A549 (cell line): ENCODE measurements at regions not wholly inside any gene's neighbourhood (a gene's known extent, or its start where the extent isn't known, plus 50 kb on each side); places are given as distances from the start of the nearest gene placed in this dataset.

Experiments used
- EHMT2 ChIP-seq: fragments of 200-600 bp; sonication (generic); IDR thresholded peaks from 2 replicates; pipeline ENCODE4 v1.6.1; 2016; ENCODE audit warnings: antibody characterized with exemption, low read depth, mild to moderate bottlenecking, moderate library complexity
- EP300 ChIP-seq, 2 experiments: fragments of >200 bp; sonication (Bioruptor Twin); formaldehyde crosslinking; IDR thresholded peaks; 2 replicates in 1 of 2; 3 replicates in 1 of 2; pipeline ENCODE4 v1.6.1; 2016 to 2017
- NPAS2 ChIP-seq: fragments of 250-450 bp; sonication (Bioruptor Pico); IDR thresholded peaks from 2 replicates; pipeline ENCODE4 v1.8.0; 2022; ENCODE audit warnings: mild to moderate bottlenecking, moderate library complexity, borderline replicate concordance
- POLR2A ChIP-seq: IDR thresholded peaks from 2 replicates; pipeline ENCODE4 v1.6.1; 2012; ENCODE audit warnings: mild to moderate bottlenecking, low read length
- RAD21 ChIP-seq, 2 experiments: fragments of >200 bp in 1 of 2; sonication (Bioruptor Twin) in 1 of 2; formaldehyde crosslinking in 1 of 2; IDR thresholded peaks in 1 of 2; conservative IDR thresholded peaks in 1 of 2; 2 replicates in 1 of 2; 3 replicates in 1 of 2; pipeline ENCODE4 v1.6.1; 2012 to 2018; ENCODE audit warnings: inconsistent platforms in 1 of 2
- RCOR1 ChIP-seq: fragments of 150-350 bp; IDR thresholded peaks from 2 replicates; pipeline ENCODE4 v1.6.1; 2014; ENCODE audit warnings: antibody characterized with exemption, low read length, low read depth
- RNF2 ChIP-seq: fragments of 200-600 bp; sonication (generic); IDR thresholded peaks from 2 replicates; pipeline ENCODE4 v1.6.1; 2016; ENCODE audit warnings: low read depth, mild to moderate bottlenecking, antibody characterized with exemption, moderate library complexity, borderline replicate concordance
- TF ChIP-seq, protein P1 (sequence below): IDR thresholded peaks from 2 replicates; pipeline ENCODE4 v1.6.1; 2012
- TF ChIP-seq, protein P2 (sequence below): fragments of >200 bp; sonication (Bioruptor Twin); formaldehyde crosslinking; IDR thresholded peaks from 3 replicates; pipeline ENCODE4 v1.5.1; 2016

DNA sequence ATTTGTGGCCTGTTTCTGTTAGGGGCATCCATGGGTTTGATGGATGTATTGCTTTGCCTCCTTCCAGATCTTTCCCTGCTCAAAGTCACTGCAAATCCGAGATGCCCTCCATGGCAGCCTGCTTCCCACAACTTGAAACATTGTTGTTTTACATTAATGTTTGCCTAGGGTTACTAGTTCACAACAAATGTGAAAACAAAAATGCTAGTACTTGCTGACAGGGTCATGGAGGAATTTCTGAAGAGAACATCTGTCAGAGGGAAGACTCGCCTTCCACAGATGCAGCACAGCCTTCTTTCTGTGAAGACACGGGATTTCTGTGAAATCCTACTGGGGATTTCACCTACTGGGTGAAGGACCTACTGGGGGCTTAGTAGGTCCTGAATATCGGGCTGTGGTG is 260.0 kb upstream of the FN1 start:
- TF ChIP-seq EHMT2 = no peak
- TF ChIP-seq, protein P1, sequence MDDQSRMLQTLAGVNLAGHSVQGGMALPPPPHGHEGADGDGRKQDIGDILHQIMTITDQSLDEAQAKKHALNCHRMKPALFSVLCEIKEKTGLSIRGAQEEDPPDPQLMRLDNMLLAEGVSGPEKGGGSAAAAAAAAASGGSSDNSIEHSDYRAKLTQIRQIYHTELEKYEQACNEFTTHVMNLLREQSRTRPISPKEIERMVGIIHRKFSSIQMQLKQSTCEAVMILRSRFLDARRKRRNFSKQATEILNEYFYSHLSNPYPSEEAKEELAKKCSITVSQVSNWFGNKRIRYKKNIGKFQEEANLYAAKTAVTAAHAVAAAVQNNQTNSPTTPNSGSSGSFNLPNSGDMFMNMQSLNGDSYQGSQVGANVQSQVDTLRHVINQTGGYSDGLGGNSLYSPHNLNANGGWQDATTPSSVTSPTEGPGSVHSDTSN = no peak
- TF ChIP-seq, protein P2, sequence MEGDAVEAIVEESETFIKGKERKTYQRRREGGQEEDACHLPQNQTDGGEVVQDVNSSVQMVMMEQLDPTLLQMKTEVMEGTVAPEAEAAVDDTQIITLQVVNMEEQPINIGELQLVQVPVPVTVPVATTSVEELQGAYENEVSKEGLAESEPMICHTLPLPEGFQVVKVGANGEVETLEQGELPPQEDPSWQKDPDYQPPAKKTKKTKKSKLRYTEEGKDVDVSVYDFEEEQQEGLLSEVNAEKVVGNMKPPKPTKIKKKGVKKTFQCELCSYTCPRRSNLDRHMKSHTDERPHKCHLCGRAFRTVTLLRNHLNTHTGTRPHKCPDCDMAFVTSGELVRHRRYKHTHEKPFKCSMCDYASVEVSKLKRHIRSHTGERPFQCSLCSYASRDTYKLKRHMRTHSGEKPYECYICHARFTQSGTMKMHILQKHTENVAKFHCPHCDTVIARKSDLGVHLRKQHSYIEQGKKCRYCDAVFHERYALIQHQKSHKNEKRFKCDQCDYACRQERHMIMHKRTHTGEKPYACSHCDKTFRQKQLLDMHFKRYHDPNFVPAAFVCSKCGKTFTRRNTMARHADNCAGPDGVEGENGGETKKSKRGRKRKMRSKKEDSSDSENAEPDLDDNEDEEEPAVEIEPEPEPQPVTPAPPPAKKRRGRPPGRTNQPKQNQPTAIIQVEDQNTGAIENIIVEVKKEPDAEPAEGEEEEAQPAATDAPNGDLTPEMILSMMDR = no peak
- TF ChIP-seq NPAS2 (CRISPR knock-in tag) = no peak
- TF ChIP-seq RAD21 (conservative IDR thresholded peaks at IDR 0.05 in 1 of 2, IDR thresholded peaks at IDR 0.05 in 1 of 2) = no peak
- no peak for TF ChIP-seq EP300 (IDR thresholded peaks at IDR 0.05)
- TF ChIP-seq RNF2 = no peak
- no peak for TF ChIP-seq RCOR1
- no peak for TF ChIP-seq POLR2A
